ENCODE measurements at regions not wholly inside any gene's neighbourhood (a gene's known extent, or its start where the extent isn't known, plus 50 kb on each side); places are given as distances from the start of the nearest gene placed in this dataset.

DNA sequence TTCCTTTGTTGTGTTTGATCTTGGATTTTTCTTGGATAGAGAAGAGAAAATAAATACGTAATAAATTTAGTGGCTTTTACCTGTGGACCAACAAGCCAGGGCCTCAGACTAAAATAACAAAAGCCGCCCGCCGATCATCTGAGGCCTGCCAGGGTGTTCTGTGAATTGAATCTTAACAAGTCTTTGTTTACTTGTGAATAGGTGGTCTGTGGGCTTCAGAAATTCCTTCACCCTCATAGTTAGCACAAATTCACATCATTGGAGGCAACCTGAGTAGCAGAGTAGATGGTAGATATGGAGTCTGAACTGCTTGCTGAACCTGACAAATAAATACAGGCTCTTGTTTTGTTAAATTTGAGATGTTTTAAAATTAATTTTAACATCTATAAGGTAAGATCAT, 176.3 kb upstream of the MTNR1B start:
- TF ChIP-seq, protein P1, sequence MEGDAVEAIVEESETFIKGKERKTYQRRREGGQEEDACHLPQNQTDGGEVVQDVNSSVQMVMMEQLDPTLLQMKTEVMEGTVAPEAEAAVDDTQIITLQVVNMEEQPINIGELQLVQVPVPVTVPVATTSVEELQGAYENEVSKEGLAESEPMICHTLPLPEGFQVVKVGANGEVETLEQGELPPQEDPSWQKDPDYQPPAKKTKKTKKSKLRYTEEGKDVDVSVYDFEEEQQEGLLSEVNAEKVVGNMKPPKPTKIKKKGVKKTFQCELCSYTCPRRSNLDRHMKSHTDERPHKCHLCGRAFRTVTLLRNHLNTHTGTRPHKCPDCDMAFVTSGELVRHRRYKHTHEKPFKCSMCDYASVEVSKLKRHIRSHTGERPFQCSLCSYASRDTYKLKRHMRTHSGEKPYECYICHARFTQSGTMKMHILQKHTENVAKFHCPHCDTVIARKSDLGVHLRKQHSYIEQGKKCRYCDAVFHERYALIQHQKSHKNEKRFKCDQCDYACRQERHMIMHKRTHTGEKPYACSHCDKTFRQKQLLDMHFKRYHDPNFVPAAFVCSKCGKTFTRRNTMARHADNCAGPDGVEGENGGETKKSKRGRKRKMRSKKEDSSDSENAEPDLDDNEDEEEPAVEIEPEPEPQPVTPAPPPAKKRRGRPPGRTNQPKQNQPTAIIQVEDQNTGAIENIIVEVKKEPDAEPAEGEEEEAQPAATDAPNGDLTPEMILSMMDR (IDR thresholded peaks at IDR 0.05), result no peak
- TF ChIP-seq EP300 (IDR thresholded peaks at IDR 0.05; ENCODE audit: borderline replicate concordance in 1 of 2, low read depth in 1 of 2, low read length in 1 of 2) (no peak), POLR2AphosphoS5 (IDR thresholded peaks at IDR 0.05; ENCODE audit: low read depth, low read length) (no peak), FOXM1 (IDR thresholded peaks at IDR 0.05; ENCODE audit: low read depth) (no peak), FOSL2 (IDR thresholded peaks at IDR 0.05; ENCODE audit: borderline replicate concordance, low read depth) (no peak), JUND (IDR thresholded peaks at IDR 0.05) (no peak), GABPA (IDR thresholded peaks at IDR 0.05; ENCODE audit: low read depth) (no peak), NRF1 (IDR thresholded peaks at IDR 0.05; ENCODE audit: low read depth, low read length) (no peak)
- TF ChIP-seq, protein P2, sequence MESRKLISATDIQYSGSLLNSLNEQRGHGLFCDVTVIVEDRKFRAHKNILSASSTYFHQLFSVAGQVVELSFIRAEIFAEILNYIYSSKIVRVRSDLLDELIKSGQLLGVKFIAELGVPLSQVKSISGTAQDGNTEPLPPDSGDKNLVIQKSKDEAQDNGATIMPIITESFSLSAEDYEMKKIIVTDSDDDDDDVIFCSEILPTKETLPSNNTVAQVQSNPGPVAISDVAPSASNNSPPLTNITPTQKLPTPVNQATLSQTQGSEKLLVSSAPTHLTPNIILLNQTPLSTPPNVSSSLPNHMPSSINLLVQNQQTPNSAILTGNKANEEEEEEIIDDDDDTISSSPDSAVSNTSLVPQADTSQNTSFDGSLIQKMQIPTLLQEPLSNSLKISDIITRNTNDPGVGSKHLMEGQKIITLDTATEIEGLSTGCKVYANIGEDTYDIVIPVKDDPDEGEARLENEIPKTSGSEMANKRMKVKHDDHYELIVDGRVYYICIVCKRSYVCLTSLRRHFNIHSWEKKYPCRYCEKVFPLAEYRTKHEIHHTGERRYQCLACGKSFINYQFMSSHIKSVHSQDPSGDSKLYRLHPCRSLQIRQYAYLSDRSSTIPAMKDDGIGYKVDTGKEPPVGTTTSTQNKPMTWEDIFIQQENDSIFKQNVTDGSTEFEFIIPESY (IDR thresholded peaks at IDR 0.05; ENCODE audit: borderline replicate concordance, low read depth), result no peak
- TF ChIP-seq, protein P3, sequence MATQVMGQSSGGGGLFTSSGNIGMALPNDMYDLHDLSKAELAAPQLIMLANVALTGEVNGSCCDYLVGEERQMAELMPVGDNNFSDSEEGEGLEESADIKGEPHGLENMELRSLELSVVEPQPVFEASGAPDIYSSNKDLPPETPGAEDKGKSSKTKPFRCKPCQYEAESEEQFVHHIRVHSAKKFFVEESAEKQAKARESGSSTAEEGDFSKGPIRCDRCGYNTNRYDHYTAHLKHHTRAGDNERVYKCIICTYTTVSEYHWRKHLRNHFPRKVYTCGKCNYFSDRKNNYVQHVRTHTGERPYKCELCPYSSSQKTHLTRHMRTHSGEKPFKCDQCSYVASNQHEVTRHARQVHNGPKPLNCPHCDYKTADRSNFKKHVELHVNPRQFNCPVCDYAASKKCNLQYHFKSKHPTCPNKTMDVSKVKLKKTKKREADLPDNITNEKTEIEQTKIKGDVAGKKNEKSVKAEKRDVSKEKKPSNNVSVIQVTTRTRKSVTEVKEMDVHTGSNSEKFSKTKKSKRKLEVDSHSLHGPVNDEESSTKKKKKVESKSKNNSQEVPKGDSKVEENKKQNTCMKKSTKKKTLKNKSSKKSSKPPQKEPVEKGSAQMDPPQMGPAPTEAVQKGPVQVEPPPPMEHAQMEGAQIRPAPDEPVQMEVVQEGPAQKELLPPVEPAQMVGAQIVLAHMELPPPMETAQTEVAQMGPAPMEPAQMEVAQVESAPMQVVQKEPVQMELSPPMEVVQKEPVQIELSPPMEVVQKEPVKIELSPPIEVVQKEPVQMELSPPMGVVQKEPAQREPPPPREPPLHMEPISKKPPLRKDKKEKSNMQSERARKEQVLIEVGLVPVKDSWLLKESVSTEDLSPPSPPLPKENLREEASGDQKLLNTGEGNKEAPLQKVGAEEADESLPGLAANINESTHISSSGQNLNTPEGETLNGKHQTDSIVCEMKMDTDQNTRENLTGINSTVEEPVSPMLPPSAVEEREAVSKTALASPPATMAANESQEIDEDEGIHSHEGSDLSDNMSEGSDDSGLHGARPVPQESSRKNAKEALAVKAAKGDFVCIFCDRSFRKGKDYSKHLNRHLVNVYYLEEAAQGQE (IDR thresholded peaks at IDR 0.05; ENCODE audit: low read depth, low read length), result no peak
- TF ChIP-seq, protein P4, sequence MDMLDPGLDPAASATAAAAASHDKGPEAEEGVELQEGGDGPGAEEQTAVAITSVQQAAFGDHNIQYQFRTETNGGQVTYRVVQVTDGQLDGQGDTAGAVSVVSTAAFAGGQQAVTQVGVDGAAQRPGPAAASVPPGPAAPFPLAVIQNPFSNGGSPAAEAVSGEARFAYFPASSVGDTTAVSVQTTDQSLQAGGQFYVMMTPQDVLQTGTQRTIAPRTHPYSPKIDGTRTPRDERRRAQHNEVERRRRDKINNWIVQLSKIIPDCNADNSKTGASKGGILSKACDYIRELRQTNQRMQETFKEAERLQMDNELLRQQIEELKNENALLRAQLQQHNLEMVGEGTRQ (IDR thresholded peaks at IDR 0.05; ENCODE audit: borderline replicate concordance, low read depth, low read length), result no peak

Data from SK-N-SH (cell line).